ENCODE measurements at regions not wholly inside any gene's neighbourhood (a gene's known extent, or its start where the extent isn't known, plus 50 kb on each side); places are given as distances from the start of the nearest gene placed in this dataset.
"Not testable (repeated sequence)": the region's sequence is repeated elsewhere in the genome, so short reads cannot be mapped to it uniquely, and the experiment has no call there.

- intact Hi-C loops (cut with micrococcal nuclease): not testable (repeated sequence)
These were observed 166.4 kb upstream of the TMCC3 start for GRCh38 chr12:94816746-94817145.

- intact Hi-C loops (cut with micrococcal nuclease): no loop called here
These were observed 165.6 kb upstream of the TMCC3 start for GRCh38 chr12:94815958-94816357.

GRCh38 chr12:94815450-94815849 is 165.1 kb upstream of the TMCC3 start:
- intact Hi-C loops (cut with micrococcal nuclease): no loop called here

- intact Hi-C loops (cut with micrococcal nuclease): no loop called here
These were observed 163.0 kb upstream of the TMCC3 start for GRCh38 chr12:94813314-94813713.

GRCh38 chr12:94812345-94812744 is 162.0 kb upstream of the TMCC3 start:
- intact Hi-C loops (cut with micrococcal nuclease): no loop called here

- intact Hi-C loops (cut with micrococcal nuclease): no loop called here
These were observed 161.3 kb upstream of the TMCC3 start for GRCh38 chr12:94811611-94812010.

GRCh38 chr12:94807951-94808350 is 157.6 kb upstream of the TMCC3 start:
- intact Hi-C loops (cut with micrococcal nuclease): no loop called here

- intact Hi-C loops (cut with micrococcal nuclease): no loop called here
These were observed 156.3 kb upstream of the TMCC3 start for GRCh38 chr12:94806617-94807016.

GRCh38 chr12:94805749-94806529 is 155.6 kb upstream of the TMCC3 start:
- intact Hi-C loops (cut with micrococcal nuclease): no loop called here

- intact Hi-C loops (cut with micrococcal nuclease): no loop called here
These were observed 153.6 kb upstream of the TMCC3 start for GRCh38 chr12:94803939-94804338.

- intact Hi-C loops (cut with micrococcal nuclease): no loop called here
These were observed 152.4 kb upstream of the TMCC3 start for GRCh38 chr12:94802796-94803195.

- intact Hi-C loops (cut with micrococcal nuclease): no loop called here
These were observed 151.4 kb upstream of the TMCC3 start for GRCh38 chr12:94801745-94802144.

- intact Hi-C loops (cut with micrococcal nuclease): no loop called here
These were observed 148.8 kb upstream of the TMCC3 start for GRCh38 chr12:94799136-94799535.

- intact Hi-C loops (cut with micrococcal nuclease): no loop called here
These were observed 147.8 kb upstream of the TMCC3 start for GRCh38 chr12:94798113-94798512.

GRCh38 chr12:94795520-94795919 is 145.2 kb upstream of the TMCC3 start:
- intact Hi-C loops (cut with micrococcal nuclease): no loop called here

- intact Hi-C loops (cut with micrococcal nuclease): no loop called here
These were observed 144.7 kb upstream of the TMCC3 start for GRCh38 chr12:94795044-94795443.

GRCh38 chr12:94793191-94793595 is 142.8 kb upstream of the TMCC3 start:
- intact Hi-C loops (cut with micrococcal nuclease): no loop called here

- intact Hi-C loops (cut with micrococcal nuclease): no loop called here
These were observed 142.3 kb upstream of the TMCC3 start for GRCh38 chr12:94792693-94793092.

GRCh38 chr12:94791933-94792332 is 141.6 kb upstream of the TMCC3 start:
- intact Hi-C loops (cut with micrococcal nuclease): no loop called here

GRCh38 chr12:94790825-94791224 is 140.5 kb upstream of the TMCC3 start:
- intact Hi-C loops (cut with micrococcal nuclease): no loop called here

- intact Hi-C loops (cut with micrococcal nuclease): no loop called here
These were observed 140.0 kb upstream of the TMCC3 start for GRCh38 chr12:94790370-94790769.

GRCh38 chr12:94789510-94790225 is 139.3 kb upstream of the TMCC3 start:
- intact Hi-C loops (cut with micrococcal nuclease): no loop called here

- intact Hi-C loops (cut with micrococcal nuclease): no loop called here
These were observed 137.9 kb upstream of the TMCC3 start for GRCh38 chr12:94788298-94788697.
